Adipocyte (in vitro differentiated cells): ENCODE measurements at regions not wholly inside any gene's neighbourhood (a gene's known extent, or its start where the extent isn't known, plus 50 kb on each side); places are given as distances from the start of the nearest gene placed in this dataset.

ENCODE experiments used
- DNase-seq: peaks from one replicate; pipeline ENCODE4 v3.0.0-alpha.2; 2015; ENCODE audit warnings: low read depth
- H3K27me3 ChIP-seq: replicated peaks from 2 replicates; pipeline ENCODE4 v1.7.0; 2013; ENCODE audit warnings: mild to moderate bottlenecking, low read length, moderate library complexity; ENCODE audit not compliant: control insufficient read depth, insufficient read depth
- H3K36me3 ChIP-seq: 2 replicates; pipeline ENCODE4 v1.7.0; 2013; ENCODE audit warnings: low read length, mild to moderate bottlenecking, moderate library complexity; ENCODE audit not compliant: control insufficient read depth, insufficient read depth, severe bottlenecking
- H3K4me1 ChIP-seq: 2 replicates; pipeline ENCODE4 v1.7.0; 2013; ENCODE audit warnings: mild to moderate bottlenecking, low read length, moderate library complexity; ENCODE audit not compliant: control insufficient read depth, insufficient read depth
- H3K4me3 ChIP-seq: 2 replicates; pipeline ENCODE4 v1.7.0; 2013; ENCODE audit warnings: mild to moderate bottlenecking, low read length, moderate library complexity
- H3K9ac ChIP-seq: 2 replicates; pipeline ENCODE4 v1.7.0; 2013; ENCODE audit warnings: mild to moderate bottlenecking, low read length, moderate library complexity
- H3K9me3 ChIP-seq: 2 replicates; pipeline ENCODE4 v1.7.0; 2013; ENCODE audit warnings: mild to moderate bottlenecking, low read length, moderate library complexity; ENCODE audit not compliant: control insufficient read depth

GRCh38 chrX:13890806-13891205, 73.9 kb upstream of the GPM6B start:
- Histone ChIP-seq H3K9me3 (no peaks in the 10 kb centered on the region), H3K36me3 (no peaks in the 10 kb centered on the region), H3K4me3 (no peak overlapping the region), H3K4me1 (peaks cover 19% of the 10 kb centered on the region), H3K27me3 (peaks cover 4% of the 10 kb centered on the region), H3K9ac (no peak overlapping the region)
- DNase-seq: no peak

GRCh38 chrX:13888284-13888683, 71.4 kb upstream of the GPM6B start:
- Histone ChIP-seq H3K4me1 (peaks cover under 1% of the 10 kb centered on the region), H3K9ac (no peak overlapping the region), H3K36me3 (no peaks in the 10 kb centered on the region), H3K4me3 (no peak overlapping the region), H3K9me3 (no peaks in the 10 kb centered on the region), H3K27me3 (peaks cover 4% of the 10 kb centered on the region)
- no peak for DNase-seq

- no peak for DNase-seq
Measured at GRCh38 chrX:13885591-13885990, 68.7 kb upstream of the GPM6B start.

GRCh38 chrX:13876652-13877051, 59.8 kb upstream of the GPM6B start:
- Histone ChIP-seq H3K4me1 (no peaks in the 10 kb centered on the region), H3K4me3 (no peak overlapping the region), H3K9me3 (no peaks in the 10 kb centered on the region), H3K9ac (no peak overlapping the region), H3K27me3 (peaks cover 15% of the 10 kb centered on the region), H3K36me3 (no peaks in the 10 kb centered on the region)
- peak; percentile 22 for DNase-seq

More at GRCh38 chrX:13885591-13885990, 68.7 kb upstream of the GPM6B start:
- Histone ChIP-seq H3K36me3 (no peaks in the 10 kb centered on the region), H3K4me1 (no peaks in the 10 kb centered on the region), H3K4me3 (no peak overlapping the region), H3K27me3 (peaks cover 4% of the 10 kb centered on the region), H3K9me3 (no peaks in the 10 kb centered on the region), H3K9ac (no peak overlapping the region)

GRCh38 chrX:13875572-13875971, 58.7 kb upstream of the GPM6B start:
- H3K36me3 ChIP-seq: no peaks in the 10 kb centered on the region
- H3K4me1 ChIP-seq: no peaks in the 10 kb centered on the region
- no peaks in the 10 kb centered on the region for H3K9me3 ChIP-seq
- peak; percentile 32 for DNase-seq
- peaks cover 21% of the 10 kb centered on the region for H3K27me3 ChIP-seq
- H3K9ac ChIP-seq: no peak overlapping the region
- no peak overlapping the region for H3K4me3 ChIP-seq

- Histone ChIP-seq H3K36me3 (no peaks in the 10 kb centered on the region), H3K4me1 (peaks cover 33% of the 10 kb centered on the region), H3K4me3 (no peak overlapping the region), H3K27me3 (peaks cover 25% of the 10 kb centered on the region), H3K9ac (peak overlapping the region; percentile 5), H3K9me3 (no peaks in the 10 kb centered on the region)
- DNase-seq: peak; percentile 77
Measured at GRCh38 chrX:13868591-13868990, 51.7 kb upstream of the GPM6B start.
